Activated T-helper 2 cell treated with anti-CD3 and anti-CD28 coated beads, Interferon-gamma antibody, Interleukin-2, Interleukin-4, amounts not matched to agents 10 μg/mL and 5 μg/mL and 100 μg/mL, durations not matched to agents 14 hours and 24 hours and 36 hours (primary cell): ENCODE measurements at regions not wholly inside any gene's neighbourhood (a gene's known extent, or its start where the extent isn't known, plus 50 kb on each side); places are given as distances from the start of the nearest gene placed in this dataset.
A peak's percentile ranks its signal among the peaks of the same experiment; 100 is the strongest.
"Not testable (repeated sequence)": the region's sequence is repeated elsewhere in the genome, so short reads cannot be mapped to it uniquely, and the experiment has no call there.

Source experiments
- DNase-seq: peaks from one replicate; pipeline ENCODE4 v3.0.0; 2021; ENCODE audit warnings: low spot score
- H3K27ac Mint-ChIP-seq: one replicate; pipeline ENCODE4 v1.8.0; 2021; ENCODE audit warnings: mixed read lengths
- H3K27me3 Mint-ChIP-seq: one replicate; pipeline ENCODE4 v1.8.0; 2021; ENCODE audit warnings: low read depth, mixed read lengths
- H3K36me3 Mint-ChIP-seq: one replicate; pipeline ENCODE4 v1.8.0; 2021; ENCODE audit warnings: low read depth, mixed read lengths
- H3K4me1 Mint-ChIP-seq: one replicate; pipeline ENCODE4 v1.8.0; 2021; ENCODE audit warnings: low read depth, mixed read lengths
- H3K4me3 Mint-ChIP-seq: one replicate; pipeline ENCODE4 v1.8.0; 2021; ENCODE audit warnings: low read depth, mild to moderate bottlenecking, moderate library complexity, mixed read lengths
- H3K9me3 Mint-ChIP-seq: one replicate; pipeline ENCODE4 v1.8.0; 2021; ENCODE audit warnings: mixed read lengths
- intact Hi-C: fragments of 100-400 bp; cut with micrococcal nuclease; formaldehyde crosslinking; loops from one replicate; pipeline ENCODE4 v1.15.1; 2023

DNA sequence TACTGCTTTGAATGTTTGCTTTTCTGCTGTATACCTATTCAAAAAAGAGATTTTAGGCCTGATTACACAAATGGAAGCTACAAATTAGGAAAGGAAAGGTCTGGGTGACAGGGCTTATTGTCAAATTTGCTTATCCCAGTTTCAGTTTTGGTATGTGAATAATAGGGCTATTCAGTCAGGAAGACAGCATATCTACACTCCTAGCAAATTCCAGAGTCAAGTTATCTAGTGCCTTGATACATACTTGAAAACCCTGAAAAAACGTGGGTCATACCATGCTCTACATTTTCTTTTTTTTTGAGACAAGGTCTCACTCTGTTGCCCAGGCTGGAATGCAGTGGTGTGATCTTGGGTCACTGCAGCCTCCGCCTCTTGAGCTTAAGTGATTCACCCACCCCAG is 59.2 kb upstream of the CCDC180 start:
- H3K36me3 Mint-ChIP-seq, intact Hi-C loops, H3K27me3 Mint-ChIP-seq, H3K9me3 Mint-ChIP-seq, H3K4me1 Mint-ChIP-seq, H3K27ac Mint-ChIP-seq, DNase-seq, H3K4me3 Mint-ChIP-seq: not testable (repeated sequence)

GRCh38 chr9:97243606-97244005 is 63.9 kb upstream of the CCDC180 start:
- Mint-ChIP-seq H3K9me3 (no peaks in the 10 kb centered on the region), H3K4me1 (peaks cover 12% of the 10 kb centered on the region), H3K36me3 (no peaks in the 10 kb centered on the region), H3K27ac (no peak overlapping the region), H3K27me3 (no peaks in the 10 kb centered on the region), H3K4me3 (no peak overlapping the region)
- no peak for DNase-seq
- intact Hi-C loops: no loop called here

- H3K4me1 Mint-ChIP-seq: peaks cover 20% of the 10 kb centered on the region
- H3K36me3 Mint-ChIP-seq, intact Hi-C loops, H3K9me3 Mint-ChIP-seq, H3K27me3 Mint-ChIP-seq, H3K4me3 Mint-ChIP-seq, H3K27ac Mint-ChIP-seq, DNase-seq: not testable (repeated sequence)
These were observed 66.0 kb upstream of the CCDC180 start for GRCh38 chr9:97241430-97241829.

DNA sequence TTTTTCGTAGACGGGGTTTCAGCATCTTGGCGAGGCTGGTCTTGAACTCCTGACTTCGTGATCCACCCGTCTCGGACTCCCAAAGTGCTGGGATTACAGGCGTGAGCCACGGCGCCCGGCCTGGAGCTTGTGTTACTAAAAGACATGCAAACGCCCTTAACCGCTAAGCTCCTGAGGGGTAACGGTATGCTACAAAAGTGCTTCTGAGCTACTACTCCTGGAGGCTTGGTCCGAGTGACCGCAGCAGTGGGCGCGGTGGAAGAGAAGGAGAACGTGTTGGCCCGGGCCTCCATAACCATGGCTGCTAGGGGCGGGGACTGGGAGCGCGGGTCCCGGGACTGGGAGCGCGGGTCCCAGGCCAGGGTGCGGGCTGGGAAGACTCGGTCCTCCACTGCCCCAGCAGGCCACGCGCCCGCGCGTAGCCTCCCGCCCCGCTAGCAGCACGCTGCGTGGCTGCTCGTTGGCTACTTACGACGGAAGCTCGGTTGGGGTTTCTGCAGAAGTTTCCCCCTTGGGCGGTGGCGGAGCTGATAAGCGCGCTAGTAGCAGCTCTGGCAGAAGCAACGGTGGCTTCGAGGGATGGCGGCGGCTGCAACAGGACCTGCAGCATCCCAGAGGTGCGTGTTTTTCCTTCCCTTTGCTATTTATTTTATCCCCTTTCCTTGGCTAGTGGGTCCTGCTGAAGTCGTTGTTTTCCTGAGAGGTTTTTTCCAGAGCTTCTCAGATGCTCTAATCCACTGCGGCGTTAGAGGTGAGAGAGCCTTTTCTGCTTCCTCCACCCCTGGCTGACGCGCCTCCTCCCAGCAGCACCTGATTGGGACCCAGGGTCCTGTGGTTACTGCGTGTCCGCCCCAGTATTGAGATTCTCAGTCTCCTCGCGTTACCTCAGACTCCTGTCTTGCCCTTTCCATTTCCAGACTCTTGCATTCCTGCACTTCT is 69.2 kb upstream of the CCDC180 start:
- Mint-ChIP-seq H3K9me3 (no peaks in the 10 kb centered on the region), H3K27ac (peak overlapping the region; percentile 91), H3K4me1 (peaks cover 20% of the 10 kb centered on the region), H3K4me3 (peak overlapping the region; percentile 93), H3K27me3 (peaks cover 2% of the 10 kb centered on the region), H3K36me3 (no peaks in the 10 kb centered on the region)
- DNase-seq: peak; percentile 74
- intact Hi-C loops: loop anchor here (5.0 kb wide), 3 partner anchors 159 to 394 kb away; partner anchors contain the start of genes NCBP1 and TSTD2

DNA sequence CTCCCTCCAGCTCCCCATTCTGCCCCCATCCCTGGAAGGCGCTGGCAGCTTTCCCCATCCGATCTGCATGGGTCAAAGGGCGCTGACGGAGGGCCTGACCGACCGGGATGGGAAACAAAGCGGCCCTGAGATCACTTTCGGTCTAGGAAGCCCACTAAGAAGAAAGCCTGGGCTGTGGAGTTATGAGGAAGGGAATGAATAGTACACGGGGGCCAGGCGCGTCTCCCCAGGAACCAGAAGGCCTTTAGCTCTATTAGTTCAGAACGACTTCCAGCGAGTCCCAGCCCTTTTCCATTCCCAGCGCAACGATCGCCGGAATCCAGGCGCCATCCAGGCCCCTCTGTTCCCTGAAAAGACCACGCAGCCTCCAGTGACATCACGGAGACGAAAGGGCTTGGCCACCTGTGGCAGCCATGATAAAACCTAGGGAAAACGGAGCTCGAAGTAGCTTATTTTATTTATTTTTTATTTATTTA is 70.1 kb upstream of the CCDC180 start:
- Mint-ChIP-seq H3K9me3 (no peaks in the 10 kb centered on the region), H3K36me3 (no peaks in the 10 kb centered on the region), H3K27ac (peak overlapping the region; percentile 52), H3K4me3 (peak overlapping the region; percentile 93), H3K4me1 (peaks cover 20% of the 10 kb centered on the region), H3K27me3 (peaks cover 4% of the 10 kb centered on the region)
- no peak for DNase-seq
- intact Hi-C loops: loop anchor here (5.0 kb wide), 3 partner anchors 160 to 395 kb away; partner anchors contain the start of genes NCBP1 and TSTD2

- H3K27ac Mint-ChIP-seq, H3K4me1 Mint-ChIP-seq, H3K9me3 Mint-ChIP-seq, H3K4me3 Mint-ChIP-seq, intact Hi-C loops, DNase-seq, H3K27me3 Mint-ChIP-seq, H3K36me3 Mint-ChIP-seq: not testable (repeated sequence)
These were observed 74.5 kb upstream of the CCDC180 start for GRCh38 chr9:97233009-97233400.

- DNase-seq, H3K4me1 Mint-ChIP-seq, intact Hi-C loops, H3K9me3 Mint-ChIP-seq, H3K27ac Mint-ChIP-seq, H3K36me3 Mint-ChIP-seq, H3K4me3 Mint-ChIP-seq: not testable (repeated sequence)
- peaks cover 11% of the 10 kb centered on the region for H3K27me3 Mint-ChIP-seq
These were observed 75.1 kb upstream of the CCDC180 start for GRCh38 chr9:97232060-97233008.

DNA sequence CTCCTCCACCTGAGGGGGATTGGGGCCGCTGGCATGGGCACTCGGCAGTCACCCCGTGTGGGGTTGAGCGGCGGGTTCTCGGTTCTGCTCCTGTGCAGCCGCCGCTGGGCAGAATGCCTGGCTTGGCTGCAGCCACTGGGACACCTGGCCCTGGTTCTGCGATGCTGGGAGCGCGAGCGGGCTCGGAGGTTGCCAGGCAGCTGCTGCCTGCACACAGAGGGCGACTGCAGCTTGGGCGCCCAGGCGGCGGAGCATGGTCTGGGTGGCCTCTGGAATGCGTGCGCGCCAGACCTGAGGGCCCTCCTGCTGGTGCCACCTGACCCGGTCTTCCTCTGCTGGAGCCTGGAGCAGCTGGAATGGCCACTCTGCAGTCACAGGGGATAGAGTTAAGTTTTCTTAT is 85.1 kb upstream of the CCDC180 start:
- DNase-seq, H3K36me3 Mint-ChIP-seq, H3K27ac Mint-ChIP-seq, H3K4me1 Mint-ChIP-seq, H3K4me3 Mint-ChIP-seq, H3K9me3 Mint-ChIP-seq: not testable (repeated sequence)
- H3K27me3 Mint-ChIP-seq: peaks cover 66% of the 10 kb centered on the region
- intact Hi-C loops: loop anchor here (5.0 kb wide), 1 partner anchor 365 kb away; no protein-coding TSS in a partner anchor

DNA sequence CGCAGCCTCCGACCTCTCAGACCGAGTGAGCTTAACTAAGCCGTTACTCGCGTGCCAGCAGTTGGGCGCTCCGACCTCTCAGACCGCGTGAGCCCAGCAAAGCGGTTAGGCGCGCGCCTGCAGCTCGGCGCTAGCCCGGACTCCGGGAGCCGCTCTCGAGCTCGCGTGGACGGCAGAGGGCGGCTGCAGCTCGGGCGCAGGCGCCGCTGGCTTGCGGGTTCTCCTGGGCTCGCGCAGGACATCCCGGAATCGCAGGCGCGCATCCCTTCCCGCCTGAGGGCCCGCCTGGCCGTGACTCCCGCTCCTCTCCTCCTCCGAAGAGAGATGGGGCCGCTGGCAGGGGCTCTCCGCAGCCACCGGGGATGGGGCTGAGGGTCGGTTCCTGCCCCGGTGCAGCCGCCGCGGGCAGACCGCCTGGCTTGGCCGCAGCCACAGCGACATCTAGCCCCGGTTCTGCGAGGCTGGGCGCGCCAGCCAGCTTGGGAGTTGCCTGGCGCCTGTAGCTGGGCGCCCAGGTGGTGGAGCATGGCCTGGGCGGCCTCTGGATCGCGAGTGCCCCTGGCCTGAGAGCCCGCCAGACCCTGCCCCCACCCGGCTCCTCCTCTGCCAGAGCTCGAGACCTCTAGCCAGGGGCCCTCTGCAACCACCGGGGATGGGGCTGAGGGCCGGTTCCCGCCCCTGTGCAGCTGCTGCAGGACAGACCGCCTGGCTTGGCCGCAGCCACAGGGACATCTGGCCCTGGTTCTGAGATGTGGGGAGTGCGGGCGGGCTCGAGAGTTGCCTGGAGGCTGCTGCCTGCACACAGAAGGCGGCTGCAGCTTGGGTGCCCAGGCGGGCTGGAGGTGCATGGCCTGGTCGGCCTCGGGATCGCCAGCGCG is 85.7 kb upstream of the CCDC180 start:
- H3K4me1 Mint-ChIP-seq, H3K36me3 Mint-ChIP-seq, H3K9me3 Mint-ChIP-seq, H3K27ac Mint-ChIP-seq: not testable (repeated sequence)
- Mint-ChIP-seq H3K4me3 (peak overlapping the region; percentile 71), H3K27me3 (peaks cover 65% of the 10 kb centered on the region)
- peak; percentile 44 for DNase-seq
- intact Hi-C loops: loop anchor here (5.0 kb wide), 1 partner anchor 364 kb away; no protein-coding TSS in a partner anchor

DNA sequence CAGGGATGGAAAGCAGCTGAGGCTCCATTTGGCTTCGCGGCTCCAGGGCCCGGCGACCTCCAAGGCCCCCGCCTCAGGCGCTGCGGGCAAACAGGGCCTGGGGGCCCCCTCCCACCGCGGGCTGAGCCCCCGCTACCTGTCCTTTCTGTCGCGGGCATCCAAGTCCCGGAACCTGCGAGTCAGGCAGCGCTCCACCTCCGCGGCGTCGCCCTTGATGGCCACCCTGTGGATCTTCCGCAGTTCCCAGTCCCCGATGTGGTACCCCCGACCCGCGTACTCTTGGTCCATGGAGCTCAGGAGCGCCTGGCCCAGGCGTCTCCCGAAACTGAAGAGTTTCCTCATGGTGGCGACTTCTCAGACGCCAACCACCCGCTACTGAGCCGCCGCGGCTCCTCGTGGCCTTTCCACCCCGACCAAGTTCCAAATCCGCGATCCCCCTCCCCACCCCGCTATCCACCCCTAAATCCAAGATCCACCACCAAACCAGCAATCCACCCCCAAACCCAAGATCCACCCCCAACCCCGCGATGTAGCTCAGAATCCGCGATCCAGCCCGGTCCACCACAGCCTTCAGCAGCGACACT is 86.5 kb upstream of the CCDC180 start:
- no peaks in the 10 kb centered on the region for H3K36me3 Mint-ChIP-seq
- H3K27ac Mint-ChIP-seq: no peak overlapping the region
- intact Hi-C loops: loop anchor here (5.0 kb wide), 1 partner anchor 364 kb away; no protein-coding TSS in a partner anchor
- H3K4me1 Mint-ChIP-seq: peaks cover 5% of the 10 kb centered on the region
- peak overlapping the region; percentile 71 for H3K4me3 Mint-ChIP-seq
- H3K27me3 Mint-ChIP-seq: peaks cover 61% of the 10 kb centered on the region
- H3K9me3 Mint-ChIP-seq: no peaks in the 10 kb centered on the region
- no peak for DNase-seq

DNA sequence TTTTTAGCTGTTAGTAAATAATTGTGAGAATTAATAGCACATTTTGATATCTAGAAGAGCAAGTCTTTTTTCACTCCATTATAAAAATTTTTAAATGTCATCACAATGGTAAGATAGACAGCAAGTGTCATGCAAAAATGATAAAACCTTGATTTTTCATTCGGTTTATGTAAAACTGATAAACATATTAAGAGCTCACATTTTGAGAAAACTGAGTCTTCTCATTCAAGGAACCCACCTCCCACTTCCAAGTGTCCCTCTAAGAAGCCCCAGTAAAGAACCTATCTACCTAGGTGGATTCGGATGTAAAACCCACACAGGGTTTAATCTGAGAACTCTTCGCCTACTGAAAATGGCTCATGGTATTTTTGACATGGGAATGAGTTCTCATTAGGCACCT is 87.1 kb upstream of the CCDC180 start:
- H3K4me1 Mint-ChIP-seq, H3K4me3 Mint-ChIP-seq, DNase-seq, H3K9me3 Mint-ChIP-seq, H3K27ac Mint-ChIP-seq, H3K36me3 Mint-ChIP-seq: not testable (repeated sequence)
- H3K27me3 Mint-ChIP-seq: peaks cover 60% of the 10 kb centered on the region
- intact Hi-C loops: loop anchor here (5.0 kb wide), 1 partner anchor 363 kb away; no protein-coding TSS in a partner anchor
